Sciatic nerve (tissue), 2 donors: ENCODE measurements at regions not wholly inside any gene's neighbourhood (a gene's known extent, or its start where the extent isn't known, plus 50 kb on each side); places are given as distances from the start of the nearest gene placed in this dataset.

ENCODE experiments used
- ATAC-seq: fragments of 200-7000 bp; cut with Tn5 transposase; one replicate; pipeline ENCODE4 v1.9.1; 2020; ENCODE audit warnings: mild to moderate bottlenecking, moderate library complexity
- DNase-seq: peaks from one replicate; pipeline ENCODE4 v3.0.0-alpha.2; 2020; ENCODE audit warnings: low spot score
- intact Hi-C: fragments of 100-400 bp; cut with DNase I; formaldehyde crosslinking; loops from one replicate; pipeline ENCODE4 v1.14.2; 2022
- donor health status: DM: no; HTN: no; CAD: no.
- donor health status: DM: no; HTN: no; CAD: no.

DNA sequence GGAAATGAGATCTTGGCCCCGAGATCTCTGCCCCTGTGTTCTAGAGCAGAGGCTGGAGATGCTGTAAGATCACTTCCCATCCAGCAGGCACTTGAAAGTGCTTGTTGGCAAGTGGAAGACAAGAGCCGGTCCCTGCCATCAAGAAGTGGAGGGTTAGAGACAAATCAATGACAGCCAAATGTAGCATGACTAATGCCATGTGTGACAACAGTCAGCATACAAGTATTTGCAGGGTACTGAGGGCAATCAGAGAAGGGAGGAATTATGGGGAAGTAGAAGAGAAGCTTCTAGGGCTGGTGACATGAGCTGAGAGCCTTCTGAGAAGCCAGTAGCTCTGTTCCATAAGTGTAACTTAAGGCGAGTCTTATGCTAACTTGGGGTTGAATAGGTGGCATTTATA is 58.6 kb downstream of the TMEM17 start:
- ATAC-seq (no peak), DNase-seq (no peak)
- intact Hi-C loops, result no loop called here

DNA sequence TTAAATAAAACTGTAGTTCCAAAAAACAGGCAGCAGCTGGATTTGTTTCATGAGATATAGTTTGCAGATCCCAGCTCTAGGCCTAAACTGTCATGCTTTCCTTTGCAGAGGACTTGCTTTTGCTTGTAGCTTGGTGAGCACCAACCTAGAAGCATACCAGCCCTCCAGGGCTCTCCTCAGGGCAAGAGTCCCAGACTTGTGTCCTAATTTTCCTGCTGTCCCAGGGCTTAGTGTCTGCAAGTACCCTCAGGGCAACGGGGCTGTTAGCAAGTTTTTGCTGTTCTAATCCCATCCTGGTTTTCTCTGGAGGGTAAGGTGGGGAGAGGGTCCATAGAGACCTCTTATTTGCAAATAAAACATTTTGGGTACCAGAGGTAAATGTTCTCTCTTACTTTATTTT is 59.5 kb downstream of the TMEM17 start:
- DNase-seq (no peak), ATAC-seq (no peak)
- intact Hi-C loops, result no loop called here

DNA sequence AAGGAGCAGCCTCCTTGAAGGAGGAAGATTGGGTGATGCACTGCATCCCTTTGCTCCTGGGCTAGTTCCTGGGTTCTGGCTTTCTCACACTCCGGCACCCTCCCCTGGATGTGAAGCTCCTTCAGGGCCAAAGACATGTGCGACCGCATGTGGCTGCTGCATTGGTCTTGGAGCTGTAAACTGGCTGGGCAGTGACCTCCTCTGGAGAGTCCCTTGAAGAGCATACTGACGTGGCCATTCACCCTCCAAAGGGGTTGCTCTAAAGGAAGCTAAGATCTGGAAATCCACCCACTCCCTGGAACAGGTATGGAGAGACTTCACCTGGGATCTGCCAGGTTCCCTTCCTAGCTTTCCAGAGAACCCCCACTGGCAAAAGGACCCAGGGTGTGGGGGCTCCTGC is 62.1 kb downstream of the TMEM17 start:
- ATAC-seq (no peak), DNase-seq (no peak)
- intact Hi-C loops, result no loop called here

DNA sequence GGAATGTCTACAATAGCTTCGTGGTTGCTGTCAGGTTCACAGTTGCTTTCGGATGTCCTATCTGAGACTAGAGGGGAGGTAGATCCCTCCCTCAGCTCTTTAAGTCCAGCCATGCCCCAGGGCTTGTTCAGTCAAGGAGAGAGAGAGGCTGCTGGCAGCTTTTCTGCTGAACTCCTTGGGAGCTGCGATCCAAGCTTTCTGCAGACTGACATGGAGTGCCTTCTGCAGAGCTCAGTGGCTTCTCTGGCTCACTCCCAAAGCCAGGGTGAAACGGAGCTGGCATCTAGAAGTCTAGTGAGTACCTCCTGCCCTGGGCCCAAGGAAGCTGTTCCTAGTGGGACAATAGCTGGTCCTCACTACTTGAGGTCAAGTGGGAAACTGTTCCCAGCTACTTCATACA is 62.5 kb downstream of the TMEM17 start:
- no peak for DNase-seq
- ATAC-seq, result no peak
- intact Hi-C loops, result no loop called here

DNA sequence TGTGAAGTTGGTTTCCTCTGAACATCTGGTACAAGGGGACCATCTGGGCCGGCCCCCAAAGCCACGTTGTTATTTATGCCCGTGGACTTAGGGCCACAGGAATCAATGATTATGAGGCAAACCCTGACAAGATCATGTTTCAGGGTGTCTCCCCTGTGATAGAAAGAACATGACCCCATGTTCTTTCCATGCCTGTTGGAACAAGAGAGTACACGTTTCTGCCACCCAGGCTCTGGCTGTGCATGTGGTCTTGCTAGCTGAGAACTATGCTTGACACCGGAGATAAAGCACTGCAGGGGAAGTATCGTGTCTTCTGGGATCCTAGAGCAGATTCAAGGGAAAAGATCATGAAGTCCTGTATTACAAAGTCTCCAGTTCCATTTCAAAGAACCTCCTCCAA is 64.2 kb downstream of the TMEM17 start:
- ATAC-seq, result no peak
- DNase-seq, result no peak
- intact Hi-C loops, result no loop called here

DNA sequence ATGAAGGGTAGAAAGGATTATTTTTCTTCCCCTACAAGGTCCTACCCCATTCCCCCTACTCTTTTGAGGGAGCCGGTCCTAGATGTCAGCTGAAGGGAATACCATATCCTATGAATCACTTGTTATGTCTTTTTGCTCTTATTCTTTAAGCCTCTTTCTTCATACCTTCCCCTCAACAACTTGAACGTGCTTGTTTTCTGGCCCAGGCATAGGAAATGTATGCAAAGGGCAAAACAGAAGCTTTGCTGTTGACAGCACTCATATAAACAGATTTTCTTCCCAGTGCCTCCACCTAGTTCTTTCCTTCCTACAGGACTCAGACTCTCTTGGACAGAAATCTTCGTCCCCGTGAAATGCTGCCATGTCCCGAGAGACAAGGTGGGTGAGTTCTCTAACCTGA is 64.6 kb downstream of the TMEM17 start:
- intact Hi-C loops, result no loop called here
- ATAC-seq, result no peak

DNA sequence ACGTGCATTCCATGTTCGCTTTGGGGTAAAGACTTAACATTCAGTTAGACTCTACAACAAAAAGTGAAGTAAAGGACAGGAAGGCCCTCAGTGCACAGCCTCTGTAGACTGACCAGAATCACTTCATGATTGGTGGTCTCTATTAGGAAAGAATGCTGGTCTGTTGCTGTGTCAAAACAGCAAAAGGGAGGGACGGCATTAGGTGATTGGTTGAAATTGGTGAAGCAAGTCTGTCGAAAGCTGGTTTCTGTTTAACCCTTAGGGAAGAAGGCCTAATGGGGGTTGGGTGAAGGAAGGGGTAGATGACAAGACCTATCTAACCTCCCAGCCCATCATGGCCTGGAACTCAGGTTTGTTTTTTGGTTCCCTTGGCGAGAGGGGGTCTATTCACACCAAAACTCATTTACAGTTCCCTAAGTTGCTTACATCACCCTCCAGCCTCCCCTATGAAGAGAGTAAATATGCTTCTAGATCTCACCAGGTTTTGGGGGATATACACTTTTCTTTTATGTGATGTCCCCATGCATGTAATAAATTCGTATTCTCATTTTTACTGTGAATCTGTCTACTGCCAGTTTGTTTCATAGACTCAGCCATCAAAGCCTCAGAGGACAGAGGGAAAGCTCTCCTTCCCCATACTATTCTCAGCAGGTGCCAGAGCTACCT is 65.6 kb downstream of the TMEM17 start:
- DNase-seq (no peak), ATAC-seq (no peak)
- intact Hi-C loops, result no loop called here

More for the DNA sequence above, 64.6 kb downstream of the TMEM17 start:
- DNase-seq, result no peak

DNA sequence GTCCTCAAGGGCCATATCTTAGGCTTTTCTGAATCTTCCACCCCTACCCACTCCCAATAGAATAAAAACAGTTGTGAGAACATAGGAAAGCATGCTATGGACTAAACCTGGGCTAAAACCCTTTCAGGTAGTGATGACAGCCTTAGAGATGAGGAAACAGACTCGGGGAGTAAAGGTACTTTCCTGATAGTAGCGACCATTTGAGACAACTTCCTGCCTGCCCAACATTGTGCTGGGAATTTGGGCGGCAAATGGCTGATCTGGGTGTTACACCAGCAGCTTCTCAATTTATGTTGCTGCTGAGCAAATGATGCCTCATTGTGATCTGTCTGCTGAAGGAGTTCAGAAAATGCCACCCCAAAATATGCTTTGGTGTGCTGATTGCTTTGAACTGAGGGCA is 66.6 kb downstream of the TMEM17 start:
- no peak for ATAC-seq

GRCh38 chr2:62437785-62438184 is 68.2 kb downstream of the TMEM17 start:
- no peak for ATAC-seq
- DNase-seq, result no peak
- intact Hi-C loops, result no loop called here

More for the DNA sequence above, 66.6 kb downstream of the TMEM17 start:
- DNase-seq, result no peak
- intact Hi-C loops, result no loop called here

GRCh38 chr2:62435720-62436119 is 70.3 kb downstream of the TMEM17 start:
- DNase-seq (no peak), ATAC-seq (no peak)
- intact Hi-C loops, result no loop called here

- intact Hi-C loops, result no loop called here
- no peak for DNase-seq
These were observed 73.6 kb downstream of the TMEM17 start for GRCh38 chr2:62432407-62432806.

GRCh38 chr2:62431512-62431911 is 74.5 kb downstream of the TMEM17 start:
- ATAC-seq (no peak), DNase-seq (no peak)
- intact Hi-C loops, result no loop called here

More at GRCh38 chr2:62432407-62432806, 73.6 kb downstream of the TMEM17 start:
- no peak for ATAC-seq

DNA sequence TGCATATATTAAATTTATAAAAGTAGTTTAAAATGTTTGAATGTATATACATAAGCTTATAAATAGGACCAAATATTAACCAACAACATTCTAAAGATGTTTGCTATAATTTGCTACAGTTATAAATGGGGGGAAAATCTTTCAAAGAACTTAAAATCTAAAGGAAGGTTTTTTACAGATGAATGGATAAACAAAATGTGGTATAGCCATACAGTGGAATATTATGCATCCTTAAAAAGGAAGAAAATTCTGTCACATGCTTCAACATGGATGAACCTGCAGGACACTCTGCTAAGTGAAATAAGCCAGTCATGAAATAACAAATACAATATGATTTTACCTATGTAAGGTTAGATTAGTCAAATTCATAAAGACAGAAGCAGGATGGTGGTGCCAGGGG is 75.8 kb downstream of the TMEM17 start:
- intact Hi-C loops, result no loop called here
- DNase-seq (no peak), ATAC-seq (no peak)

GRCh38 chr2:62427146-62427545 is 78.8 kb downstream of the TMEM17 start:
- intact Hi-C loops, result no loop called here
- DNase-seq, result no peak
- no peak for ATAC-seq

DNA sequence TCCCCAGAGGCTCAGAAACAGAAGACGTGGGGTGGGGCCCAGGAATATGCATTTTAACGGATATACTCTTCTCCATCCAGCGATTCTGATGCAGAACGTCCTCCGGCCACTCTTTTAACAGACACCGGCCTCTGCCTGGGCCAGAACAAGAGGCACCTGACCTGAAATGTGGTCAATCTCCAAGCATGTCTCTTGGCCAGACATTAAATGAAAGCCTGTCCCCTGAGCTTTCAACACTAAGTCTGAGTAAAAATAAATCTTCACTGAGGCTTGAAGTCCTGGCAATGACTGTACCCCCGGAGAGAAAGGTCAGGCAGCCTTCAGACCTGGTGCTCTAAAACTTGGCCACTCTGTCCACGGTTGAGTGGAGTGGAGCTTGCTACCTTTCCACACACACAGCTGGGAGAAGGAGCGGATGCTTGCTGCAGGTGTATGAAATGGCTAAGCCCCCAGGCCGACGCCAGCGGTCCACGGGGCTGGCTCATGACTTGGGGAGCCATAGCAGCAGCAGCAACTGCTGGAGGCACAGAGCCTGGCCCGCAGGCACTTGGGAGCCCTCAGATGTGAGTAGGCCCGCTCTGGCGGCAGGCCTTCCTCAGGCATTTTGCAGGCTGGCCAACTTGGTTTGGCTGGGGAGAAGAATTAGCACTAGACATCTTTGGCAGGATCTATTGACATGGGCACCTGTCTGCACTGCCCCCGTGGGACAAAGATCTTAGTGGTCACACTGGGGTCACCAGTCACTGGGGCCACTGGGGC is 79.7 kb downstream of the TMEM17 start:
- no peak for DNase-seq
- intact Hi-C loops, result loop anchor here (1.0 kb wide), 1 partner anchor 45 kb away; no protein-coding TSS in a partner anchor
- ATAC-seq, result no peak

- ATAC-seq (no peak), DNase-seq (no peak)
- intact Hi-C loops, result loop anchor here (1.0 kb wide), 1 partner anchor 46 kb away; no protein-coding TSS in a partner anchor
These were observed 80.3 kb downstream of the TMEM17 start for GRCh38 chr2:62425684-62426083.

DNA sequence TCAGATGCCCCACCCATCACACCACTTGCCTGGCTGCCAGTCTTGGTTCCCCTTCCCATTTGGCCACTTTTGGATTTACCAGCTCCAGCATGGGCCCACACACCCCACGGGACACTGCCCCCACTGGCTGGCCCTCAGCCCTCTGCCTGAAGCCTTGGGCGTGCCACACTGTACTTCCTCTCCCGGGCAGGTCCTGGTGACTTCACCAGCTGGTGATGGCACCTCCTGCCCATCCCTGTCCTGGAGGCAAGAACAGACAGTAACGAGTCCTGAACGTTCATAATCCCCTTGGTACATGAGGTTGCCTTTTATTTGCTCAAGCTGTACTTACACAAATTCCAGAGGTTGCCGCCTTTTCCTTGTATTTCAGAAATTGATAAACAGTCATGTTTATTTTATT is 81.1 kb downstream of the TMEM17 start:
- DNase-seq (no peak), ATAC-seq (peak; percentile 39)
- intact Hi-C loops, result no loop called here

- ATAC-seq, result no peak
- intact Hi-C loops, result no loop called here
- no peak for DNase-seq
These were observed 82.0 kb downstream of the TMEM17 start for GRCh38 chr2:62423883-62424458.

GRCh38 chr2:62423235-62423634 is 82.8 kb downstream of the TMEM17 start:
- ATAC-seq, result no peak
- no peak for DNase-seq

GRCh38 chr2:62415518-62415917 is 90.5 kb downstream of the TMEM17 start:
- no peak for ATAC-seq
- intact Hi-C loops, result no loop called here
- no peak for DNase-seq

More at GRCh38 chr2:62423235-62423634, 82.8 kb downstream of the TMEM17 start:
- intact Hi-C loops, result no loop called here
